Adrenal gland (tissue), 9 donors: ENCODE measurements at regions not wholly inside any gene's neighbourhood (a gene's known extent, or its start where the extent isn't known, plus 50 kb on each side); places are given as distances from the start of the nearest gene placed in this dataset.

Experiments used
- DNase-seq, 7 donors: peaks; one replicate each; pipeline ENCODE4 v3.0.0-alpha.2; 2019 to 2020
- H3K27ac ChIP-seq, 5 donors: fragments of 200-600 bp; sonication (generic) in 4 of 5; 1 replicate in 3 of 5; 2 replicates in 2 of 5; pipeline versions ENCODE4 v1.5.1 to v1.8.0; 2016 to 2020; ENCODE audit warnings: mild to moderate bottlenecking in 1 of 5
- H3K27me3 ChIP-seq: fragments of 200-600 bp; 2 replicates; pipeline ENCODE4 v1.8.0; 2021
- H3K36me3 ChIP-seq, 2 donors: fragments of 200-600 bp; replicated peaks in 1 of 2; 1 replicate in 1 of 2; 2 replicates in 1 of 2; pipeline versions ENCODE4 v1.5.1 to v1.8.0; 2018 to 2022
- H3K4me1 ChIP-seq, 2 donors: fragments of 200-600 bp; replicated peaks in 1 of 2; 1 replicate in 1 of 2; 2 replicates in 1 of 2; pipeline versions ENCODE4 v1.5.1 to v1.8.0; 2018 to 2021
- H3K4me3 ChIP-seq, 4 donors: fragments of 200-600 bp; sonication (generic) in 3 of 4; one replicate each; pipeline ENCODE4 v1.5.1; 2016 to 2018
- H3K9me3 ChIP-seq, 3 donors: fragments of 200-600 bp; sonication (generic) in 1 of 3; replicated peaks in 1 of 3; 1 replicate in 2 of 3; 2 replicates in 1 of 3; pipeline versions ENCODE4 v1.5.1 to v1.8.0; 2016 to 2021
- CTCF ChIP-seq, 6 experiments: fragments of 450-650 bp in 4 of 6; fragments of 200-600 bp in 2 of 6; sonication (generic) in 1 of 6; IDR thresholded peaks; 1 replicate in 5 of 6; 2 replicates in 1 of 6; pipeline versions ENCODE4 v1.5.1 to v1.8.0; 2016 to 2021; ENCODE audit warnings: antibody characterized with exemption in 6 of 6, mild to moderate bottlenecking in 2 of 6, moderate library complexity in 1 of 6
- POLR2A ChIP-seq, 2 donors: fragments of 450-650 bp; IDR thresholded peaks; one replicate each; pipeline ENCODE4 v1.6.1; 2017; ENCODE audit warnings: antibody characterized with exemption in 2 of 2, mild to moderate bottlenecking in 2 of 2, moderate library complexity in 1 of 2
- WGBS, 4 donors: extraction: QIAGEN DNeasy Blood & Tissue Kit in 2 of 4; methylation state at CpG; one replicate each; pipeline versions ENCODE4 v1.1.5 to v1.1.7; 2013 to 2017; 5-methylcytosine and 5-hydroxymethylcytosine counted together
- intact Hi-C, 2 donors: fragments of 100-400 bp; cut with DNase I; formaldehyde crosslinking; loops; one replicate each; pipeline versions ENCODE4 v1.14.1 to v1.15.0; 2022 to 2023
- donor health status: healthy with polysubstance abuse.
- donor health status: Bipolar disorder and iron deficiency.
- donor health status: DM: yes; HTN: yes; CAD: no.
- donor health status: DM: no; HTN: no; CAD: no.
- donor health status: DM: no; HTN: no; CAD: no.

- H3K4me3 ChIP-seq = no peak overlapping the region
- H3K27ac ChIP-seq = no peak overlapping the region
- intact Hi-C loops = no loop called here
- DNase-seq = no peak
- 78 to 92% (median 87%) methylated on average over 2 of the region's 2 CpGs for WGBS, 4 donors
- H3K27me3 ChIP-seq = no peaks in the 10 kb centered on the region
- TF ChIP-seq POLR2A (IDR thresholded peaks at IDR 0.05) = no peak
- TF ChIP-seq CTCF (IDR thresholded peaks at IDR 0.05) = no peak
- no peaks in the 10 kb centered on the region for H3K4me1 ChIP-seq
- no peaks in the 10 kb centered on the region for H3K36me3 ChIP-seq
- no peaks in the 10 kb centered on the region for H3K9me3 ChIP-seq
Measured at GRCh38 chr3:152902141-152902669, 67.3 kb downstream of the P2RY1 start.

GRCh38 chr3:152905631-152906030 lies 70.7 kb downstream of the P2RY1 start:
- intact Hi-C loops = no loop called here
- Histone ChIP-seq H3K4me1 (no peaks in the 10 kb centered on the region), H3K4me3 (no peak overlapping the region), H3K36me3 (no peaks in the 10 kb centered on the region), H3K9me3 (no peaks in the 10 kb centered on the region), H3K27me3 (no peaks in the 10 kb centered on the region), H3K27ac (no peak overlapping the region)
- no peak for DNase-seq
- TF ChIP-seq CTCF (IDR thresholded peaks at IDR 0.05) = no peak
- TF ChIP-seq POLR2A (IDR thresholded peaks at IDR 0.05) = no peak

GRCh38 chr3:152909180-152909883 lies 74.4 kb downstream of the P2RY1 start:
- intact Hi-C loops = no loop called here

GRCh38 chr3:152910211-152910610 lies 75.3 kb downstream of the P2RY1 start:
- Histone ChIP-seq H3K9me3 (no peaks in the 10 kb centered on the region), H3K4me3 (no peak overlapping the region), H3K36me3 (no peaks in the 10 kb centered on the region), H3K27me3 (no peaks in the 10 kb centered on the region), H3K4me1 (no peaks in the 10 kb centered on the region), H3K27ac (no peak overlapping the region)
- DNase-seq = no peak
- 84 to 92% (median 87%) methylated on average over 4 of the region's 4 CpGs for WGBS, 4 donors
- TF ChIP-seq CTCF (IDR thresholded peaks at IDR 0.05) = no peak
- TF ChIP-seq POLR2A (IDR thresholded peaks at IDR 0.05) = no peak
- intact Hi-C loops = no loop called here

More at GRCh38 chr3:152909180-152909883, 74.4 kb downstream of the P2RY1 start:
- H3K4me1 ChIP-seq = no peaks in the 10 kb centered on the region
- no peak for TF ChIP-seq POLR2A (IDR thresholded peaks at IDR 0.05)
- TF ChIP-seq CTCF (IDR thresholded peaks at IDR 0.05) = no peak
- WGBS, 4 donors = 30 to 55% (median 41%) methylated on average over 2 of the region's 2 CpGs
- H3K27ac ChIP-seq = peak overlapping the region in 1 of 5 donors; percentile 29
- peak; percentile 31 to 77 (median 63) for DNase-seq
- no peak overlapping the region for H3K4me3 ChIP-seq
- no peaks in the 10 kb centered on the region for H3K36me3 ChIP-seq
- no peaks in the 10 kb centered on the region for H3K9me3 ChIP-seq
- H3K27me3 ChIP-seq = no peaks in the 10 kb centered on the region
